WTC11 (cell line): ENCODE measurements at regions not wholly inside any gene's neighbourhood (a gene's known extent, or its start where the extent isn't known, plus 50 kb on each side); places are given as distances from the start of the nearest gene placed in this dataset.

Source experiments
- CTCF ChIP-seq: fragments of 200-600 bp; IDR thresholded peaks from 2 replicates; pipeline ENCODE4 v1.8.0; 2022; ENCODE audit warnings: antibody characterized with exemption
- KAT7 ChIP-seq: sonication (generic); formaldehyde crosslinking; IDR thresholded peaks from 2 replicates; pipeline ENCODE4 v1.8.1; 2023; ENCODE audit warnings: missing genetic modification reagents, mild to moderate bottlenecking, borderline replicate concordance
- NR1H2 ChIP-seq: sonication (generic); formaldehyde crosslinking; IDR thresholded peaks from 2 replicates; pipeline ENCODE4 v1.9.0; 2021; ENCODE audit warnings: mild to moderate bottlenecking, moderate library complexity, missing genetic modification reagents
- TF ChIP-seq, protein P1 (sequence below): sonication (generic); formaldehyde crosslinking; IDR thresholded peaks from 2 replicates; pipeline ENCODE4 v1.8.0; 2023; ENCODE audit warnings: mild to moderate bottlenecking, missing genetic modification reagents

GRCh38 chr2:58319481-58319880 is 78.4 kb upstream of the FANCL start:
- TF ChIP-seq CTCF (no peak), NR1H2 (CRISPR knock-in tag) (no peak), KAT7 (CRISPR knock-in tag) (no peak)
- TF ChIP-seq, protein P1, sequence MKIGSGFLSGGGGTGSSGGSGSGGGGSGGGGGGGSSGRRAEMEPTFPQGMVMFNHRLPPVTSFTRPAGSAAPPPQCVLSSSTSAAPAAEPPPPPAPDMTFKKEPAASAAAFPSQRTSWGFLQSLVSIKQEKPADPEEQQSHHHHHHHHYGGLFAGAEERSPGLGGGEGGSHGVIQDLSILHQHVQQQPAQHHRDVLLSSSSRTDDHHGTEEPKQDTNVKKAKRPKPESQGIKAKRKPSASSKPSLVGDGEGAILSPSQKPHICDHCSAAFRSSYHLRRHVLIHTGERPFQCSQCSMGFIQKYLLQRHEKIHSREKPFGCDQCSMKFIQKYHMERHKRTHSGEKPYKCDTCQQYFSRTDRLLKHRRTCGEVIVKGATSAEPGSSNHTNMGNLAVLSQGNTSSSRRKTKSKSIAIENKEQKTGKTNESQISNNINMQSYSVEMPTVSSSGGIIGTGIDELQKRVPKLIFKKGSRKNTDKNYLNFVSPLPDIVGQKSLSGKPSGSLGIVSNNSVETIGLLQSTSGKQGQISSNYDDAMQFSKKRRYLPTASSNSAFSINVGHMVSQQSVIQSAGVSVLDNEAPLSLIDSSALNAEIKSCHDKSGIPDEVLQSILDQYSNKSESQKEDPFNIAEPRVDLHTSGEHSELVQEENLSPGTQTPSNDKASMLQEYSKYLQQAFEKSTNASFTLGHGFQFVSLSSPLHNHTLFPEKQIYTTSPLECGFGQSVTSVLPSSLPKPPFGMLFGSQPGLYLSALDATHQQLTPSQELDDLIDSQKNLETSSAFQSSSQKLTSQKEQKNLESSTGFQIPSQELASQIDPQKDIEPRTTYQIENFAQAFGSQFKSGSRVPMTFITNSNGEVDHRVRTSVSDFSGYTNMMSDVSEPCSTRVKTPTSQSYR (CRISPR knock-in tag), result no peak
